ENCODE measurements at regions not wholly inside any gene's neighbourhood (a gene's known extent, or its start where the extent isn't known, plus 50 kb on each side); places are given as distances from the start of the nearest gene placed in this dataset.

DNA sequence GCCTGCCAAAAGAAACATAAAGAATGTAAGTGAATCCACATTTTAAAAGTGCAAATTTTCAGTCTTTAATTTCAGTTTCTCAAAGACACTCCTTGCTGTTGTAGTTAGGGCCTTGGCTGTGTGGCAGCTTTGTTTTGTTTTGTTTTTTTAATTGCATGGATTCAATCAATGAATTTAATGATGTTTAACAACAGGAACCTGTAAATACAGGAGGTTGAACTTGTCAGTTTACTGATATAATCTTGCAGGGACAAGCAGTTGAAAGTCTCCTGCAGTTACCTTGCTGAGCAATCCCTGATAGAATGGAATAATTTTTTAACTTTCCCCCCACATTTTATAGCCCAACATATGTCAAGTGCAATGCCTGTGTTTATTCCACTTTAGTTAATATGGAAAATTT, 528.3 kb upstream of the PCDH7 start:
- TF ChIP-seq, protein P1, sequence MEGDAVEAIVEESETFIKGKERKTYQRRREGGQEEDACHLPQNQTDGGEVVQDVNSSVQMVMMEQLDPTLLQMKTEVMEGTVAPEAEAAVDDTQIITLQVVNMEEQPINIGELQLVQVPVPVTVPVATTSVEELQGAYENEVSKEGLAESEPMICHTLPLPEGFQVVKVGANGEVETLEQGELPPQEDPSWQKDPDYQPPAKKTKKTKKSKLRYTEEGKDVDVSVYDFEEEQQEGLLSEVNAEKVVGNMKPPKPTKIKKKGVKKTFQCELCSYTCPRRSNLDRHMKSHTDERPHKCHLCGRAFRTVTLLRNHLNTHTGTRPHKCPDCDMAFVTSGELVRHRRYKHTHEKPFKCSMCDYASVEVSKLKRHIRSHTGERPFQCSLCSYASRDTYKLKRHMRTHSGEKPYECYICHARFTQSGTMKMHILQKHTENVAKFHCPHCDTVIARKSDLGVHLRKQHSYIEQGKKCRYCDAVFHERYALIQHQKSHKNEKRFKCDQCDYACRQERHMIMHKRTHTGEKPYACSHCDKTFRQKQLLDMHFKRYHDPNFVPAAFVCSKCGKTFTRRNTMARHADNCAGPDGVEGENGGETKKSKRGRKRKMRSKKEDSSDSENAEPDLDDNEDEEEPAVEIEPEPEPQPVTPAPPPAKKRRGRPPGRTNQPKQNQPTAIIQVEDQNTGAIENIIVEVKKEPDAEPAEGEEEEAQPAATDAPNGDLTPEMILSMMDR (IDR thresholded peaks at IDR 0.05; ENCODE audit: low read depth, low read length) = no peak
- no peak for TF ChIP-seq POLR2A (IDR thresholded peaks at IDR 0.05; ENCODE audit: extremely low read depth, insufficient read length)
- no peak for TF ChIP-seq MYC (IDR thresholded peaks at IDR 0.05; ENCODE audit: low read depth, low read length)
- TF ChIP-seq, protein P2, sequence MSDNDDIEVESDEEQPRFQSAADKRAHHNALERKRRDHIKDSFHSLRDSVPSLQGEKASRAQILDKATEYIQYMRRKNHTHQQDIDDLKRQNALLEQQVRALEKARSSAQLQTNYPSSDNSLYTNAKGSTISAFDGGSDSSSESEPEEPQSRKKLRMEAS (IDR thresholded peaks at IDR 0.05; ENCODE audit: low read depth, low read length) = no peak
